Hematopoietic multipotent progenitor cell treated with erythropoietin and hydrocortisone succinate and interleukin-3 and kit ligand, for 6 days (in vitro differentiated cells): ENCODE measurements at regions not wholly inside any gene's neighbourhood (a gene's known extent, or its start where the extent isn't known, plus 50 kb on each side); places are given as distances from the start of the nearest gene placed in this dataset.
A peak's percentile ranks its signal among the peaks of the same experiment; 100 is the strongest.
"Not testable (repeated sequence)": the region's sequence is repeated elsewhere in the genome, so short reads cannot be mapped to it uniquely, and the experiment has no call there.

Source experiments
- DNase-seq: peaks from one replicate; pipeline ENCODE4 v3.0.0-alpha.2; 2015

DNA sequence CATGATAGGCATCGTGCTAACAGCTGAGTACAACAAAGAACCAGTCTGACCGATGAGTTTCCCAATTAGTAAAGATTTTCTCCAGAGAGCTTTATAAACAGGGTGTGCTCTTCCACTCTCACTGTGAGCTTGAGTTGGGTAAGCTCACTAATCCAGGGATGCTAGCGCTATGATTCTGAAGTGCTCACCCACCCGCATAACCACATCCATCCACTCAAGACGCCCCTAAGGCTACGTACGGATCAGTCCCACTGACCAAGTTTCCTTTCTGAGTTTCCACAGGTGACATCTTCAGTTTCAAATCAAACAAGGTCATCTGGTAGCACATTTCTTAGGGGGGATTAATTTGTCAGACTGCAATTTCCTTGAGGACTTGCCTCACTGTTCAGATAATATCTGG, 141.1 kb upstream of the ABI3BP start:
- DNase-seq, result no peak

DNA sequence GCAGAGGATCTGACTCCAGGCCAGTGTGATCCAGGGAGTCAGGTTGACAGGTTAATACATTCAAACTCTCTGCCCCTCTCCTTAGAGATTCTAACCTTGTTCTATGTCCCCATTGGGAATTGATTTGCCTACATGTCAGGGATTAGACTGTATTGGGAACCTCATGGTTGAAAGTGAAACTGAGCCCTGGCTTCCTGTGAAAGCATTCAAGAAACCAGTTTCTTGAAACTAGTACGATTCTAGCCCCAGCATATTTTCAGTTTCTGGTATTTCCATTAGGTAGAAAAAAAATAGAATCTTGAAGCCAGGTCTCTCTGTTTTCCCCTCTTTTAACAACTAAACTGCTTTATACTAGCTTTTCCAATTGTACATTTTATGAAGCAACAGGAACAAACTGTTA, 140.4 kb upstream of the ABI3BP start:
- no peak for DNase-seq

DNA sequence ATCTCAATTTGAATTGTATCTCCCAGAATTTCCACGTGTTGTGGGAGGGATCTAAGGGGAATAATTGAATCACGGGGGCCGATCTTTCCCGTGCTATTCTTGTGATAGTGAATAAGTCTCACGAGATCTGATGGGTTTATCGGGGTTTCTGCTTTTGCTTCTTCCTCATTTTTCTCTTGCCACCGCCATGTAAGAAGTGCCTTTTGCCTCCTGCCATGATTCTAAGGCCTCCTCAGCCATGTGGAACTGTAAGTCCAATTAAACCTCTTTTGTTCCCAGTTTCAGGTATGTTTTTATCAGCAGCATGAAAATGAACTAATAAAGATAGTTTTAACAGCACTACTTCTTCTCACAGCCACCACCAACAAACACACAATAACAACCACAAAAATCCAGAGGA, 140.0 kb upstream of the ABI3BP start:
- DNase-seq, result not testable (repeated sequence)

DNA sequence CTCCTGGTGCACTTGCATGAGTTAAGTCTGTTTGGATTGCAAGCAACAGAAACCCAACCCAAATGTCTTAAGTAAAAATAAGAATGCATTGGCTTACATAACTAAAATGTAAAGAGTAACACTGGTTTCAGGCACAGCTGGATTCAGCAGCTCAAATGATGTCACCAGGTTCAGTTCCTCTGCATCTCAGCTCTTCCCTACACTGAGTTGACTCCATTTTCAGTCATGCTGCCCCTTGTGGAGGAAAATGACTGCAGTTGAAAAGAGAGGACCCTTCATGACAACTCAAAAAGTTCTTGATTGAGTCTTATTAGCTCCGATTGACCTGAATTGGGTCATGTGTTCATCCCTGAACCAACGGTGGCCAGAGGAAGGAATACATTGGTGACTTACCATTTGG, 138.5 kb upstream of the ABI3BP start:
- no peak for DNase-seq

DNA sequence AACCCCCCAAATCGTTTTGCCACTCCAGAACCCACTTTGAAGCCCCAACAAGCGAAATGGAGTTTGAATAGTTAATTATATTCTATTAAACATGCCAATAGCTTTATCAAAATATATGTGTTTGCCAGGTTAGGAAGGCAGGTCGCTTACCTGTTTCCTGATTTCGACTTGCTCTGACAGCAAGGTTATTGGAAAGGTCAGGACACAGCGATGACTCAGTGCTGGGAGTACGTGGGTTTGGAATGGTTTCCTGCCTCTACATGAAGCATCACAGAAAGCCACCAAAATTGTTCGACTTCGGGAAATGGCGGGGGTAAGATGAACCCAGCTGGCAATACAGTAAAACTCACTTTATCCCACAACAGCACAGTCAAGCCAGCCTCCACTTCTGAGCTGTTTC, 135.6 kb upstream of the ABI3BP start:
- no peak for DNase-seq

DNA sequence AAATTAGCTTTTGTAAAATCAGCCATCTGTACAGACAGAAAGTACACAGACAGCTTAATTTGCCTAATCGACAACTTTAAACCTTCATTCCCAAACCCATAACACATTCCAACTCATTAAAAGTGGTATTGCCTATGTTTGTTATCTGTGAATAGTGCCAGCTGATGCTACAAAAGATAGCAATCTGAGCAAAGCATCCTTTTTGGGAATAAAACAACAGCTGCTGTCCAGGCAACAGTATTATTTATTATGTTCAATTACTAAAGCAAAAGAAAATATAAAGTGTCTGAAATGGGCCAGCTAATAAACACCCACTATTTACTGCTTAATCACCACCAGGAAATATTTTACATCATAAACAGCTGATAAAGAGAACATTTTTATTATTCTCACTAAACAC, 134.8 kb upstream of the ABI3BP start:
- DNase-seq, result no peak

DNA sequence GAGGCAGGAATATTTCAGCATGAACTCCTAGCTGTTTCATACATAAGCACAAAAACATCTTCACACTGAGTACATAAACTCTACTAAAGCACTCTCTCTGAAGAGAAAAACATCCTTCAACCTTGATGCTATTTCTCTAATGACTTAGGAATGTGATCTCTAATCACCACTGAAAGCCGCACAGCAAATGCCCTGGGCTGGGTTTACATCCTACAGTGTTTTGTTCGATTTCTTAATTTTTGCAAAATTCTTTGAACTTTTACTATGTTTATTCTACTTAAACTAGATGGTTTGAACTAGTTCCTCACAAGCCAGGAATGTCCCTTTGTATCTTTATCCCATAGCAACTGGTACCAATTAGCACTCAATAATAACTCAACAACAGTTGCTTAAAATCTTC, 130.9 kb upstream of the ABI3BP start:
- DNase-seq, result no peak

DNA sequence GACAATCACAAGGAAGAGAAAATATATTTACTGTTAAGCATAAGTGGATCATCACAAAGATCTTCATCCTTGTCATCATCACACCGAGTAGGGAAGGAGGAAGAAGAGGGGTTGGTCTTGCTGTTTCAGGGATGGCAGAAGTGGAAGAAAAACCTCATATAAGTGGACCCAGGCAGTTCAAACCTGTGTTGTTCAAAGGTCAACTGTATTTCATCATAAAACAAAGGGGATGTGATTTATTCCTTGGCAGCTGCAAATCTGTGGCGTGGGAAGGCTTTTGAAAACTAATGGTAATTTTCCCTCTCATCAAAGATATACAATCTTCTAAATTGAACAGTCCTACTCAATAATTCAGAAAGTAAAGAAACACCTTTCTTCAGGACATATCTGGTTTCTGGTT, 129.9 kb upstream of the ABI3BP start:
- DNase-seq, result no peak

DNA sequence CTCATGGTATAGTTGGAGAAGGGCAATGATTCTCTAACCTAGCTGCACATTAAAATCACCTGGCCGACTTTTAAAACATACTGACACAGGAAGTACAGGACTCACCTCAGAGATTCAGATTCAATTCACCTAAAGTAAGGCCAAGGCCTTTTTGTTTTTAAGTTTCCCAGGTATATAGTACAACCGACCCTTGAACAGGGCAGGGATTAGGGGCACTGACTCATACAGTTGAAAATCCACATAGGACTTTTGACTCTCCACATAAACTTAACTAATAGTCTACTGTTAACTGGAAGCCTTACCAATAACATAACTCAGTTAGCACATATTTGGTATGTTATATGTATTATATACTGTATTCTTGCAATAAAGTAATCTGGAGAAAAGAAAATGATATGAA, 129.5 kb upstream of the ABI3BP start:
- DNase-seq, result no peak

DNA sequence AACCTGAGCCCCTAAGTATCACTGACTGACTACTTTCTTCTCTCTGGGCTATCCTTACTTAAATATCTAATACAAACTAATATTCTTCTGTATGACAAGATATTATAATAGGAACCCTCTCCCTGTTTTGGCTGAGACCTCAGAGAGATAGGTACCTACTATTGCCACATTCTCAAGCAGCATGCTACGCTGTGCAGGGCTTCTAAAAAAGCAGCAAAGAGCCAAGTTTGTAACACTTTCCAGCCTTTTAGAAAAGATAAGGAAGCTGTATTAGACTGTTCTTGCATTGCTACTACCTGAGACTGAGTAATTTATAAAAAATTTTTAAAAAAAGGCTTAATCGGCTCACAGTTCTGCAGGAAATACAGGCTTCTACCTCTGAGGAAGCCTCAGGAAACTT, 126.8 kb upstream of the ABI3BP start:
- DNase-seq, result no peak

DNA sequence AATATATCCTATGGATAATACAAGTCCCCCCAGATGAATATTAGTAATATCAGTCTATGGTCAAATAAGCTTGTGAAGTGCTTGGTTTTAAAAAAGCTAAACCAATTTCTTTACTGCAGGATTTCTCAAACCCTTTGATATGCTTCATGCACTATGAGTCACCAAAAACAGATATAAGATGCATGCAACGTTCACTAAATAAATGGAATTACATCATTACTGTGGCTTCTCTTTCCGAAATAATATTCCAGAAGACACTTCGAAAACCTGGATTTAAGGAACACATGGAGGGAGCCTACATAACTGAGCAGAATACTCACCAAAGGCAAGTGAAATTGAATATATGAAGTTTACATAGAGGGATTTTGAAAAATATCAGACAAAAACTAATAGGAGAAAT, 126.3 kb upstream of the ABI3BP start:
- DNase-seq, result no peak

DNA sequence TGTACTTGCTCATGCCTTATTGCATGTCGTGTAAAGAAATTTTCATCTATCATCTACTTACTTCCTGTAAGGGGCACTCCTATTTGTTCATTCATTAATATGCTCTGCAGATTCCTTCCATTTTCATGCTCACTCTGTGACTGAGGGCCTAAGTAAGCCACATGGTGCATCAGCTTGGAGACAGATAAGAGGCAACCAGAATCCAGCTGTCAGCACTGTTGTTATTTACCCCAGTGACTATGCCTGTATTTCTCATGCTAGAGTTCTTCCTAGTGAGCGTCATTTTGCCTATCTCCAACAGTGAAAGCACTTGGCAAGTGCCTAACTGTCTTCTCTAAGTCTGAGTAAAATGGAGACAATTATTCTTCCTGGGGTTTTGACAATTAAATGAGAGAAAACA, 124.8 kb upstream of the ABI3BP start:
- no peak for DNase-seq

DNA sequence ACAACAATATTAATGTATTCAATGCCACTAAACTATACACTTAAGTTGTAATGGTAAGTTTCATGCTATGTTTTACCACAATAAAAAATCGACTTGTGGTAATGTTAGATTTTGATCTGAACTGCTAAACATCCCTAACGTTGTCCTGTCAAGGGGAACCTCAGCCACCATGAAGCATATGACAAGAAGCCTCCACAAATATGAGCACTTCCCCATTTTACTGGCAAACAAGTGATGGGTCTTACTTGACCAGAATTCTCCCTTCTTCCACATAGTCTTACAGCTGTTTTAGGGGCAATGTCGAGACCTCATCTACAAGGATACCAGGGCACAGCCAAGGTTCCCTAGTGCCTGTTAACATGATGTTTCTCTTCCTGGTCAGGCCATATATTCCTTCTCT, 124.2 kb upstream of the ABI3BP start:
- peak; percentile 30 for DNase-seq

DNA sequence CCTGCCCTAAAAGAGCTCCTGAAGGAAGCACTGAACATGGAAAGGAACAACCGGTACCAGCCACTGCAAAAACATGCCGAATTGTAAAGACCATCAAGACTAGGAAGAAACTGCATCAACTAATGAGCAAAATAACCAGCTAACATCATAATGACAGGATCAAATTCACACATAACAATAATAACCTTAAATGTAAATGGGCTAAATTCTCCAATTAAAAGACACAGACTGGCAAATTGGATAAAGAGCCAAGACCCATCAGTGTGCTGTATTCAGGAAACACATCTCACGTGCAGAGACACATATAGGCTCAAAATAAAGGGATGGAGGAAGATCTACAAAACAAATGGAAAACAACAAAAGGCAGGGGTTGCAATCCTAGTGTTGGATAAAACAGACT, 117.1 kb upstream of the ABI3BP start:
- DNase-seq, result not testable (repeated sequence)

DNA sequence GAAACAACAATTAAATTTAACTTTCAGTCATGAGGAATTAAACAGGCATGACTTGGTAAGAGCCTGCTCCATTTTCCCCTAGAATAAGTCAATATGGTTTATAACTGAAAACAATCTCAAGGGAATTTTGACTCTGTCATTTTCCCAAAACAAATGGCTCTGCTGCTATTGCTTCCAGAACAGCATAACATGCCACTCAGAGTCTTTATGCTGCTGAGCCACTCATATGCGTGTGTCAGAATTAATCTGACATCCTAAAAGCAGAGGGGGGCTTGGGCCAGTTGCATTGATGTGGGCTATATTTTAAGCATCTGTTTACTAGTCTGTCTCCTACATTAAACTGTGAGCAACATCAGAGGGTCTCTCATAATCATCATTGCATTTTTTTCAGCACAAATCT, 111.1 kb upstream of the ABI3BP start:
- DNase-seq, result no peak

DNA sequence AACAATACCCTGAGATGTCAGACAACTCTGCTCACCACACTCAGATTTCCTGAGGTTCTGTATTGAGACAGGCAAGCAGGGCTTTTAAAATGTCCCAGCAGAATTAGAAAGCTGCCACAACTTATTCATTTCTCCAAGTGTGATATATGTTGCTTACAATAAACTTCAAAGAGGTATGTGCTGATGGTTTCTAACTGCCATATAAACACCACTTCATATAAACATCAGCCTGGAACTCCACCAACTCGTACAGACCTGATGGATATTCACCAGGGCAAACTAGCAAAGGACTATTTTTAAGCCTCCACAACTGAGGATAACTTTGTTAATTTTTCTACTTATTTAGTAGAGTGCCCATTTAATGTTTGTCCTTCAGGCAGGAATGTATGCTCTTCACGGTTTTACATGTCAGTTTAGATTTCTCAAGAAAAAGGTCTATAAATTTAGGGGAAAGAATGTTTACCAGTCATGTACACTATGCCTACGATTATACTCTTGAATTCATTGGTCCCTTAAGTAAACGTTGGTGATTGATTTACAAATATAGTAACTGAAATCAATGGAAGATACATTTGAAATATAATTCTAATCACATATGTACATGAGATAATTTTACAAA, 109.6 kb upstream of the ABI3BP start:
- DNase-seq, result no peak

DNA sequence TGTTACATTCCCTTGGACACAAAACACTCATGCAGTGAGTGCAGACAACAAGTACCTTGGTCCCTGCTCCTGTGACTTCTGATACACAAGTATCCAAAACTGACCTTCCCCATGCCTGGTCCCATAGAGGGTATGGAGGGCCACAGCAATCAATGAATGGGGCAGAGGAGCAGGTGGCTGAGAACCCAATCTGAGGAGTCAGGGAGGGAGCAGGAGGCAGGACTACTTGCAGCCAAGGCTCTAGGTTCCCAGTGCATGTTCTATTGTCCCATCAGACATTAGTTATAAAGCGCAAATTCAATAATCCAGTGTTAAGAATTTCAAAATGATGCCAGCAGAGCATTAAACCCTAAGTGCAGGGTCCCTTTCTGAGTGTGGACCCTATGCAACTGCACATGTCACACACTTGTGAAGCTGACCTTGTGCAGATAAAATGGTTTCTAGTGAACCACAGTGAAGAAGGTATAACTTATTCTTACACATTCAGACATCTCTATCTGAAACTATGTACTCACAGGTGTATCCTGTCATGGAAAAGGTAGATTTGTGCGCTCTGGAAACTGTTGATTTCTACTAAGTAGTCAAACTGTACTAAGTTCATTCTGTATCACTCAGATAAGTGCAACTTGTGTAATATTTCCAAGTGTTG, 107.3 kb upstream of the ABI3BP start:
- DNase-seq, result no peak

DNA sequence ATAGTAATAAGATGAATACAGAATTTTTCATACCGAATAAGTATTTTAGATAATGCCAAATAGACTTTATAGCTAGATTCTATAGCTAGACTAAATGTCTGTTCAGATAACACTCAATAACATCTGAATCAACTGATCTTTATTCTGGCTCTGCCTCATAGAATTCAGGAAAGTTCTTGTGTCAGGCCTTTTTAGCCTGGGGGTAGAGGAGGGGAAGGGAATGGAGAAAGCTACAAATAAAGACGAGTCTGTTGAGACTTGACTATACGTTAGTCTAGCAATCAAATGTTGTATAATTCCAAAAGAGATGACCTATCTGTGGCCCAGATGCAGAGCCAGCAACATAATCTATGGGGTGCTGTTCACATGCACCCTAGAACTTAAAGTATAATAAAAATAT, 106.6 kb upstream of the ABI3BP start:
- no peak for DNase-seq

DNA sequence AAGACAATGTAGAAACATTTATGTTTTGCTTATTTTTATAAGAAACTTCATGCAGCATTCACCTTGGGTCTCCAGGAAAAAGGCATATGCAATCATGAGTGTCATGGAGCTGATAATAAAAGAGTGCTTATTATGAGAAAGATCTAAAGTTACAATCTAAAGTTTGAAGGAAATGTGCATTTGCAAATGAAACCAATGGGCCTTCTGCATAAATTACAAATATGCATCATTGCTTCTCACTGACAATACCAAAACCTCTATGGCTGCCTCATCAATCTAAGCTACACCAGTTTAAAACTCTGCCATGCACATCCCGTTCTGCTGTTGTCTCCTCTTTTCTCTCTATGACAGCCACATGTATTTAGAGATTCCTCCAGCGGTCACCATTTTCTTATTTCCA, 103.2 kb upstream of the ABI3BP start:
- no peak for DNase-seq

DNA sequence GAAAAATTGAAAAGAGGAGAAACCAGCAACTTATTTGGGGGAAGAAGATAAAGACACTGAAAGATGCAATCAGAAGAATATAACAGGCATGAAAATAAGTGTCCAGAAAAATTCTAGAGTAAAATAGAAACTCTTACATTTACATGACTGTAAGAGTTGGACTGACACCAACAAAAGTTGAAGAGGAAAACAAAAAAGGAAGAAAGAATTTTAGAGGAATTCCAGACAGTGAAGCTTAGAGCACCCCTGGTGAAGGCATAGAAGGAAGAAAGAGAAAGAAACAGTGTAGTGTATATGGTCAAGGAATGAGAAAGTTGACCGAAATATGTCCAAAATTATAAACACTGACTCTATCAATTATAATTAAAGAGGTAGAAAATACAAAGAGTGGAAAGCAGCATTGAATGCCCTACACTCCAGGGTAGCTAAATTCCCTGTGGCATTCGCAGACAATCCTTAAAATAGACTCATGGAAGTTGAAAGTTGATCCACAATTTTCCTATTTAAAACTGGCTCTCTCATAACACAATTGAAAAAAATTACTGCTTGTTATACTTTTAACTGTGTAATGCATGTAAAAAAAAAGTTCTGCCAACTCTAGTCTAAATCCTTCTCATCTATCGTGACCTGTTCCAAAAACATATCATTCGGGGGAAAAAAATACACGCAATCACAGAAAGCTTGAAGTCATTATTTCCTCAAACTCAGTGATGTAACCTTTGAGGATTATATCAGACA, 102.6 kb upstream of the ABI3BP start:
- DNase-seq, result no peak

DNA sequence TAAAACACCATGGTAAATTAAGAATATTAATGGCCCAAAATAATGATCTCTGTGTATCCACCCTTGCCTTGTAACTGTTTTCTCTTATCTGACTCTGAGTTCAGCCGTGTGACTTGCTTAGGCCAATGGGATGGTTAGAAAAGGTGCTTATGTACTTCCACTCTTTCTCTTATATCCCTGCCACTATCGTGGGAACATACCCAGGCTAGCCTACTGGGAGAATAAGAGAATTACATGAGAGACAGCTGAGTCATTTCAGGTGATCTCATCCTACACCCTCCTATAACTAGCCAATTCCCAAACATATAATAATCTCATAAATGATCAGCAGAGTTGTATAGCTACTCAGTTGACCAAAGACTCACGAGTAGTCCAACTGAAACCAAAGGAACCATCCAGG, 98.3 kb upstream of the ABI3BP start:
- no peak for DNase-seq

DNA sequence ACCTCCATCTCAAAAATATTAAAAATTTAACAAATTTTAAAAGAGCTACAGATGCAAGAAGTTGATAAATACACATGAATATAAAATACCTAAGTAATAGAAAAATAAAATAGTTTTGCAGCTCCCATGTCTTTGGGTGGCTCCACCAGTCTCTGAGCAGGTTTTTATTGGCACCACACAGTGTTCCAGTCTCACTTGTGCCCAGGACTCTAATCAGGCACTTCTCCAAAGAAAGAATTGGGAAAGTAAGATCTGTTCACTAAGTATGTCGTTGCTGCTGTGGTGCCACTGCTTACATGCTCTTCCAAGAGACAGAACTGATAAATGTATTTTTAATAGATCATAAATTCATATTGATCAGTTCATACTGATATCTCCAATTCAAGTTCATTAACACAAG, 92.5 kb upstream of the ABI3BP start:
- DNase-seq, result no peak

DNA sequence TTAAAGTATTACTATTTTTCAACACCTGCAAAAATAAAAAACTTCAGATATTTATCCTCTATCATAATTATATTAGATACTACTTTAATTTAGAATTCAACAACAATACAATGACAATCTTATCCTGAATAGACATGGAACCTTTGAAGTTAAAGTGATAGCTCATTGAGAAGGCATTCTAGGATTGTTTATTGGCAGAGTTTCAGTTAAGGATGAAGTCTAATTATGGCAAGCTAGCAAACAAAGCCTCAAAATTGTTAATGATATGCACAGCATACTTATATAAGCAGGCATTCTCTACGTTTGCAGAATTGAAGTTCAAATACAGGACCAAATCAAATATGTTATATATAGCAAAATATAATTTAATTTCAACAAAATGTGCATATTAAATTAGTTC, 91.2 kb upstream of the ABI3BP start:
- no peak for DNase-seq

DNA sequence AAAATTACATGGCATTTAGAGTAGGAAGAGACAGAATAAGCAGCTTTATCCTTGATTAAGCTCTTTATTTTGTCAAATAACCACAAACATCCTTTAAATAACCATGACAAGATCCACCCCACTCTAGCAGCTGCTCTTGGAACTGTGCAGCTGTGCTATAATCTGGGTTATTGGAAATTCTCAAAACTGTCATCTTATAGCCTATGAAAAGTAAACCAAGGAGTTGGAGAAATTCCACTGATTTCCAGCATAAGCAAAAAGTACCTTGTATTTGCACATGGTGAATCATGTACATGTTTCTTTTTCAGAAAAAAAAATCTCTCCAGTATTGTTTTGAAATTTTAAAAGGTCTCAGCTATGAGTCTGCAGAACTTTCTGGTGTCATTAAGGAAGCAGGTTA, 88.8 kb upstream of the ABI3BP start:
- DNase-seq, result no peak

DNA sequence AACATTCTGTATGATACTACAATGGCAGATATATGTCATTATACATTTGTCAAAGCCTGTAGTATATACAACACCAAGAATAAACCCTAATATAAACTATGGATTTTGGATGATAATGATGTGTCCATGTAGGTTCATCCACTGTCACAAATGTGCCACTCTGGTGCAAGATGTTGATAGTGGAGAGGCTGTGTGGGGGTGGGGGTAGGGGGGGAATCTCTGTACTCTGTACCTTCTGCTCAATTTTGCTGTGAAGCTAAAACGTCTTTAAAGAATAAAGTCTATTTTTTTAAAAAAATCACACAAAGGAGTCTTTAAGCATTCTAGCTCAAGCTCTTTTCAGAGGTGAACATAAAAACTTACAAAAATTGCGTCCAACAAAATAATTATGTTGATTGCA, 88.2 kb upstream of the ABI3BP start:
- DNase-seq, result no peak
